ENCODE measurements at regions not wholly inside any gene's neighbourhood (a gene's known extent, or its start where the extent isn't known, plus 50 kb on each side); places are given as distances from the start of the nearest gene placed in this dataset.

DNA sequence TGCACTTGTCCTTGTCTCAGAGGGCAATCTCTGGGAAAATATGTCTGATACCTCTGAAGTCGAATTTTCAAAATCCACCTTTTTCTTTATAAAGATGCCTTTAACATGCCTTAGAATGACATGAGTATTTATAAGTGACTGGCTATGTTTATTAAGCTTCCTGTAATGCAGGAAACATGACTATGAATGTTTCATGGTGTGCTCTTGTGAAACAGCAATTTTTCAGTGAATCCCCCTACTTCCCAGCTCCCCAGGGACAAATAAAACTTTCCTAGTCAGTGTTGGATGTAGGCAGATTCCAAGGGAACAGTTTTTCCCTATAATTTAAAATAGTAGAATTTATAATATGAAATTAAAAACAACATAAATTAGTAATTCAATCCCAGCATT is 437.0 kb downstream of the LMO4 start:
- Histone ChIP-seq H3K4me1 (ENCODE audit: control insufficient read depth in 2 of 2, insufficient read depth in 2 of 2, low read length in 2 of 2) (no peaks in the 10 kb centered on the region), H3K4me3 (ENCODE audit: low read length) (no peak overlapping the region), H3K27me3 (ENCODE audit: control insufficient read depth in 2 of 2, insufficient read depth in 2 of 2, low read length in 2 of 2) (no peaks in the 10 kb centered on the region), H3K27ac (ENCODE audit: low read depth, low read length) (no peak overlapping the region), H3K9me3 (ENCODE audit: control insufficient read depth in 2 of 3, low read length in 3 of 3) (no peaks in the 10 kb centered on the region), H3K36me3 (ENCODE audit: control insufficient read depth in 2 of 3, insufficient read depth in 3 of 3, low read length in 3 of 3) (no peaks in the 10 kb centered on the region)
- Mint-ChIP-seq H3K36me3 (no peaks in the 10 kb centered on the region), H3K4me3 (no peak overlapping the region), H3K9me3 (peaks cover 0 to 8% (median 0%) of the 10 kb centered on the region in 11 donors), H3K4me1 (peaks cover 0 to 10% (median 0%) of the 10 kb centered on the region in 7 donors), H3K27me3 (peaks cover 0 to 17% (median 4%) of the 10 kb centered on the region in 5 donors), H3K27ac (no peak overlapping the region)
- ChIA-PET POLR2A (no interaction called here), CTCF (no interaction called here)
- intact Hi-C loops (cut with micrococcal nuclease) = no loop called here
- DNase-seq = no peak
- ATAC-seq = no peak

DNA sequence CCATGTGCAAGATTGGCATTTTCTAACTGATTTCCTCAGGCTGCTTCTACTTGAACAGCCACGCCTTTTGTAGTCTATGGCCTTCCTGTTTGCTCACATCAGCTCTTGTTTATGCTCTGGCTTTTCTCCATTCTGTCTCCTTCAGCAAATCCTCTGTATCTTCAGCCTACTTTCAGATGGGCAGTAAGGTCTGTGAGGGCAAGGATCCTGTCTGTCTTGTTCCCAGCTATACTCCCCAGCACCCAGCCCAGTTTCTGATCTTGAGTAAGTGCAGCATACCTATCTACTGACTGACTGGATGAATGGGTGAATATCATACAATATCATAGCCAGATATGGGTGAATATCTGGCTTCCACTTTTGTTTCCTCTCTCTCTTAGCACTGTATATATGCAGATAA is 438.1 kb downstream of the LMO4 start:
- H3K4me3 Mint-ChIP-seq = no peak overlapping the region
- H3K9me3 ChIP-seq (ENCODE audit: control insufficient read depth in 2 of 3, low read length in 3 of 3) = no peaks in the 10 kb centered on the region
- peaks cover 0 to 8% (median 0%) of the 10 kb centered on the region in 11 donors for H3K9me3 Mint-ChIP-seq
- ChIA-PET POLR2A (interaction anchor here (1.2 kb wide), 1 partner anchor 13 kb away, joined by 3 read pairs; no protein-coding TSS in a partner anchor), CTCF (no interaction called here)
- H3K36me3 Mint-ChIP-seq = no peaks in the 10 kb centered on the region
- H3K27ac ChIP-seq (ENCODE audit: low read depth, low read length) = no peak overlapping the region
- H3K36me3 ChIP-seq (ENCODE audit: control insufficient read depth in 2 of 3, insufficient read depth in 3 of 3, low read length in 3 of 3) = no peaks in the 10 kb centered on the region
- no peak for ATAC-seq
- peaks cover 0 to 11% (median 0%) of the 10 kb centered on the region in 5 donors for H3K27me3 Mint-ChIP-seq
- H3K27ac Mint-ChIP-seq = no peak overlapping the region
- peaks cover 0 to 10% (median 0%) of the 10 kb centered on the region in 7 donors for H3K4me1 Mint-ChIP-seq
- no peak overlapping the region for H3K4me3 ChIP-seq (ENCODE audit: low read length)
- intact Hi-C loops (cut with micrococcal nuclease) = no loop called here
- no peak for DNase-seq
- H3K27me3 ChIP-seq (ENCODE audit: control insufficient read depth in 2 of 2, insufficient read depth in 2 of 2, low read length in 2 of 2) = no peaks in the 10 kb centered on the region
- no peaks in the 10 kb centered on the region for H3K4me1 ChIP-seq (ENCODE audit: control insufficient read depth in 2 of 2, insufficient read depth in 2 of 2, low read length in 2 of 2)

DNA sequence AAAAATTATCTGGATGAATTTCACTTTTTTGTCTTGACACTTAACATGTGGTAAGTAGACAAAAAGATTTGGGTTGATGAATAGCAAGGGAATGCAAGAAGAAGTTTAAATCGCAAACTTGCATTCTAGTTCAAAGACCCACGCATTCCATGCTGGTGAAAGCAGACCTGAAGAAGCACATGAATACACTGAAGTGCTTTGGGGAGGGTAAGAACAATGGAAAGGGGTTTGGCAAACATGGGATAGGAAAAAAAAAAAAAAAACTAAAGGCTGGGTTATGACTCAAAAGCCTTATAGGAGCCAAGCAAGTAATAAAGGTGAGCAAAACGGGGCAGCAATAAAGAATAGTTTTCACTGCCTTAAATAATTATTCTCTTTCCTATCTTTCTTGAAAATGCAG is 450.2 kb downstream of the LMO4 start:
- POLR2A ChIA-PET = no interaction called here
- Histone ChIP-seq H3K4me3 (ENCODE audit: low read length) (no peak overlapping the region), H3K9me3 (ENCODE audit: control insufficient read depth in 2 of 3, low read length in 3 of 3) (no peaks in the 10 kb centered on the region), H3K36me3 (ENCODE audit: control insufficient read depth in 2 of 3, insufficient read depth in 3 of 3, low read length in 3 of 3) (no peaks in the 10 kb centered on the region), H3K27ac (ENCODE audit: low read depth, low read length) (no peak overlapping the region), H3K27me3 (ENCODE audit: control insufficient read depth in 2 of 2, insufficient read depth in 2 of 2, low read length in 2 of 2) (no peaks in the 10 kb centered on the region), H3K4me1 (ENCODE audit: control insufficient read depth in 2 of 2, insufficient read depth in 2 of 2, low read length in 2 of 2) (no peaks in the 10 kb centered on the region)
- Mint-ChIP-seq H3K4me1 (no peaks in the 10 kb centered on the region), H3K36me3 (peaks cover 0 to under 1% (median 0%) of the 10 kb centered on the region in 5 donors), H3K27ac (no peak overlapping the region), H3K4me3 (no peak overlapping the region), H3K9me3 (peaks cover 0 to 2% (median 0%) of the 10 kb centered on the region in 11 donors), H3K27me3 (peaks cover 0 to 12% (median 3%) of the 10 kb centered on the region in 5 donors)
- CTCF ChIA-PET = no interaction called here
- intact Hi-C loops (cut with micrococcal nuclease) = no loop called here
- no peak for DNase-seq
- ATAC-seq = no peak

DNA sequence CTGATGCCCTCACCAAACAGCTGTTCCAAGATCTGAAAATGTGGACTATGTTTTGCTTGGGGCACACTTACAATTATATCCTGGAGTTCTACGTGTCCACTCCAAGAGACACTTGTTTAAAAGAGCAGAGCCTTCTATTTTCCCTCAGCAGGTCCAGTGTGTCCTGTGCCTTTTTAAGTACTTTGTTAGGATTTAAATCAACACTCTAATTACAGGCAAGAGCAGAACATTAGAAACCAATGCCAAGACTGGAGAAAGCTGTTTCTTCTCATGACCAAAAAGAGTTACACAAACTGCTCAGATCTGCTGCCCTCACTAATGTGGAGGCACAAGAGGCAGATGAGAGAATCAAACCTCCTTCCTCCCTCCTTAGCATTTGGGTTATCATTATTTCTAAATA is 452.9 kb downstream of the LMO4 start:
- Mint-ChIP-seq H3K4me3 (no peak overlapping the region), H3K27me3 (peaks cover 0 to 15% (median 8%) of the 10 kb centered on the region in 5 donors), H3K27ac (no peak overlapping the region), H3K4me1 (peaks cover 0 to 2% (median 0%) of the 10 kb centered on the region in 7 donors), H3K9me3 (peaks cover 0 to 6% (median 0%) of the 10 kb centered on the region in 11 donors), H3K36me3 (peaks cover 0 to 4% (median 0%) of the 10 kb centered on the region in 5 donors)
- no peaks in the 10 kb centered on the region for H3K9me3 ChIP-seq (ENCODE audit: control insufficient read depth in 2 of 3, low read length in 3 of 3)
- no peaks in the 10 kb centered on the region for H3K4me1 ChIP-seq (ENCODE audit: control insufficient read depth in 2 of 2, insufficient read depth in 2 of 2, low read length in 2 of 2)
- DNase-seq (no peak), ATAC-seq (no peak)
- ChIA-PET CTCF (no interaction called here), POLR2A (no interaction called here)
- H3K4me3 ChIP-seq (ENCODE audit: low read length) = no peak overlapping the region
- no peaks in the 10 kb centered on the region for H3K36me3 ChIP-seq (ENCODE audit: control insufficient read depth in 2 of 3, insufficient read depth in 3 of 3, low read length in 3 of 3)
- no peaks in the 10 kb centered on the region for H3K27me3 ChIP-seq (ENCODE audit: control insufficient read depth in 2 of 2, insufficient read depth in 2 of 2, low read length in 2 of 2)
- no peak overlapping the region for H3K27ac ChIP-seq (ENCODE audit: low read depth, low read length)
- intact Hi-C loops (cut with micrococcal nuclease) = no loop called here

DNA sequence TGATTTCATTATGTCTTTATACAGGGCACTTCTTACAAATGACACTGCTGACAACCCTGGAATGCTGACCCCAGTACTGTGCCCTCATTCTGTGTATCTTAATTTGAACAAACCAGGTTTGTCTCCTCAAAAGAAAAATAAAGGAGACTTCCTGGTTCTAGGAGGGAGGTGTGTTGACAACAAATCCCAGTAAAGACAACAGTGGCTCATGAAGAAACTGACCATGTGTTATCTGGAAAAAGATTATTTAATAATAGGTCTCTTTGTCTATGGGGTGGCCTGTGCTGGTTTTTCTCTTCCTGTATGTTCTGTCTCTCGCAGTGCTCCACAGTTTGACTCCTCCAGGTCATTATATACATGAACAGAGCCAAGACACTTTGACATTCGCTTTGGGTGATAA is 454.6 kb downstream of the LMO4 start:
- no peak overlapping the region for H3K4me3 ChIP-seq (ENCODE audit: low read length)
- intact Hi-C loops (cut with micrococcal nuclease) = no loop called here
- Mint-ChIP-seq H3K27ac (no peak overlapping the region), H3K9me3 (peaks cover 0 to 6% (median 0%) of the 10 kb centered on the region in 11 donors), H3K27me3 (peaks cover 0 to 9% (median 5%) of the 10 kb centered on the region in 5 donors), H3K4me1 (peaks cover 0 to 2% (median 0%) of the 10 kb centered on the region in 7 donors), H3K36me3 (peaks cover 0 to 4% (median 0%) of the 10 kb centered on the region in 5 donors), H3K4me3 (no peak overlapping the region)
- no peaks in the 10 kb centered on the region for H3K4me1 ChIP-seq (ENCODE audit: control insufficient read depth in 2 of 2, insufficient read depth in 2 of 2, low read length in 2 of 2)
- H3K27ac ChIP-seq (ENCODE audit: low read depth, low read length) = no peak overlapping the region
- H3K9me3 ChIP-seq (ENCODE audit: control insufficient read depth in 2 of 3, low read length in 3 of 3) = no peaks in the 10 kb centered on the region
- CTCF ChIA-PET = no interaction called here
- POLR2A ChIA-PET = no interaction called here
- ATAC-seq (no peak), DNase-seq (no peak)
- no peaks in the 10 kb centered on the region for H3K27me3 ChIP-seq (ENCODE audit: control insufficient read depth in 2 of 2, insufficient read depth in 2 of 2, low read length in 2 of 2)
- H3K36me3 ChIP-seq (ENCODE audit: control insufficient read depth in 2 of 3, insufficient read depth in 3 of 3, low read length in 3 of 3) = no peaks in the 10 kb centered on the region

DNA sequence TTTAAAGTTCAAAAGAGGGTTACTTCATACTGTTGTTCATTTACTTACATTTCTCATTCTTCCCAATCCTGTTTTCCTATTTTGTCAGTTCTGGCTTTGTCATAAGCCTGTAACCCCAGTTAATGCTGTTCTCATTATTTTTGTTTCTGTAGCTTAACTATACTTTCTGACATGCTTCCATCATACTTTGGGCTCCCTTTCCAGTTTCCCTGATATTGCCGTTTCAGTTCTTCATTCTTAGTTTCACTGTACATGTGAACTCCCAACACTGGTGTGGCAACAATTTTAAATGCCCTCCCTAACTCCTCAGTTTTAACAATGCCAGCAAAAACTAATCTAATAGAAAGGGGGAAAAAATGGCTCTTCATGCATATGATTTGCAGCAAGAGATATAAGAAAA is 456.7 kb downstream of the LMO4 start:
- ATAC-seq (no peak), DNase-seq (no peak)
- peaks cover 0 to 6% (median 0%) of the 10 kb centered on the region in 11 donors for H3K9me3 Mint-ChIP-seq
- H3K27ac Mint-ChIP-seq = no peak overlapping the region
- peaks cover 0 to 9% (median 4%) of the 10 kb centered on the region in 5 donors for H3K27me3 Mint-ChIP-seq
- peaks cover 0 to 2% (median 0%) of the 10 kb centered on the region in 7 donors for H3K4me1 Mint-ChIP-seq
- ChIA-PET POLR2A (no interaction called here), CTCF (no interaction called here)
- no peaks in the 10 kb centered on the region for H3K27me3 ChIP-seq (ENCODE audit: control insufficient read depth in 2 of 2, insufficient read depth in 2 of 2, low read length in 2 of 2)
- H3K36me3 ChIP-seq (ENCODE audit: control insufficient read depth in 2 of 3, insufficient read depth in 3 of 3, low read length in 3 of 3) = no peaks in the 10 kb centered on the region
- H3K27ac ChIP-seq (ENCODE audit: low read depth, low read length) = no peak overlapping the region
- H3K9me3 ChIP-seq (ENCODE audit: control insufficient read depth in 2 of 3, low read length in 3 of 3) = no peaks in the 10 kb centered on the region
- intact Hi-C loops (cut with micrococcal nuclease) = no loop called here
- H3K4me3 Mint-ChIP-seq = no peak overlapping the region
- H3K4me1 ChIP-seq (ENCODE audit: control insufficient read depth in 2 of 2, insufficient read depth in 2 of 2, low read length in 2 of 2) = no peaks in the 10 kb centered on the region
- no peak overlapping the region for H3K4me3 ChIP-seq (ENCODE audit: low read length)
- peaks cover 0 to 4% (median 0%) of the 10 kb centered on the region in 5 donors for H3K36me3 Mint-ChIP-seq

DNA sequence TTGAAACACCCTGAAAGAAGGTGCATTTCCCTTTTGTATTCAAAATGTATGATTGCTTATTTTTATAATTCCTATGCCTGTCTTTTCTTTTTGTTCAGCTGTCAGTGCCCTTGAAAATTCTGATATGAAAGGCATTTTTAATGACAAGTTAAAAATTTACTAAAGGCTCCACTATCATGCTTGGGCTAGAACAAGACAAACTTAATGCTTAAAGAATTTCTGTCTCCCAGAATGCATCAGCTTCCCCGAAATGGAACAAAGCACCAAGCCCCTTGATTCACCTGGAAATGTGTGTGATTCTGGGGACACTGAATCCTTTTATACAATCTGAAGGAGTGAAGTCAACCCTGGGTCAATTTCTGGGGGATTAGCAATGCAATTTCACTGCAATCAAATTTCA is 457.5 kb downstream of the LMO4 start:
- no peak overlapping the region for H3K27ac ChIP-seq (ENCODE audit: low read depth, low read length)
- Mint-ChIP-seq H3K27me3 (peaks cover 0 to 9% (median 4%) of the 10 kb centered on the region in 5 donors), H3K27ac (no peak overlapping the region), H3K4me1 (peaks cover 0 to 2% (median 0%) of the 10 kb centered on the region in 7 donors), H3K36me3 (peaks cover 0 to 4% (median 0%) of the 10 kb centered on the region in 5 donors), H3K9me3 (peaks cover 0 to 6% (median 0%) of the 10 kb centered on the region in 11 donors), H3K4me3 (no peak overlapping the region)
- POLR2A ChIA-PET = no interaction called here
- H3K36me3 ChIP-seq (ENCODE audit: control insufficient read depth in 2 of 3, insufficient read depth in 3 of 3, low read length in 3 of 3) = no peaks in the 10 kb centered on the region
- DNase-seq = no peak
- intact Hi-C loops (cut with micrococcal nuclease) = no loop called here
- CTCF ChIA-PET = no interaction called here
- no peak overlapping the region for H3K4me3 ChIP-seq (ENCODE audit: low read length)
- no peak for ATAC-seq
- H3K27me3 ChIP-seq (ENCODE audit: control insufficient read depth in 2 of 2, insufficient read depth in 2 of 2, low read length in 2 of 2) = no peaks in the 10 kb centered on the region
- no peaks in the 10 kb centered on the region for H3K4me1 ChIP-seq (ENCODE audit: control insufficient read depth in 2 of 2, insufficient read depth in 2 of 2, low read length in 2 of 2)
- no peaks in the 10 kb centered on the region for H3K9me3 ChIP-seq (ENCODE audit: control insufficient read depth in 2 of 3, low read length in 3 of 3)
